GM23248 (cell line): ENCODE measurements at regions not wholly inside any gene's neighbourhood (a gene's known extent, or its start where the extent isn't known, plus 50 kb on each side); places are given as distances from the start of the nearest gene placed in this dataset.

Experiments
- DNase-seq: peaks from one replicate; pipeline ENCODE4 v3.0.0-alpha.2; 2015
- H2AFZ ChIP-seq: fragments of 200-600 bp; sonication (generic); 2 replicates; pipeline ENCODE4 v1.6.1; 2016; ENCODE audit warnings: antibody characterized with exemption
- H3F3A ChIP-seq: fragments of 200-600 bp; sonication (generic); 2 replicates; pipeline ENCODE4 v1.6.1; 2016; ENCODE audit warnings: mild to moderate bottlenecking, antibody characterized with exemption, mixed run types; ENCODE audit not compliant: insufficient read depth
- H3K27ac ChIP-seq: fragments of 200-600 bp; sonication (generic); 2 replicates; pipeline ENCODE4 v1.5.1; 2016; ENCODE audit warnings: mild to moderate bottlenecking
- H3K27me3 ChIP-seq: fragments of 200-600 bp; sonication (generic); replicated peaks from 2 replicates; pipeline ENCODE4 v1.6.1; 2016; ENCODE audit warnings: mild to moderate bottlenecking; ENCODE audit not compliant: insufficient read depth
- H3K36me3 ChIP-seq: fragments of 200-600 bp; sonication (generic); 2 replicates; pipeline ENCODE4 v1.6.1; 2016; ENCODE audit warnings: low read depth, mild to moderate bottlenecking
- H3K4me1 ChIP-seq: fragments of 200-600 bp; sonication (generic); 2 replicates; pipeline ENCODE4 v1.6.1; 2016; ENCODE audit warnings: mild to moderate bottlenecking; ENCODE audit not compliant: insufficient read depth
- H3K4me2 ChIP-seq: fragments of 200-600 bp; sonication (generic); one replicate; pipeline ENCODE4 v1.6.1; 2016; ENCODE audit warnings: mild to moderate bottlenecking; ENCODE audit not compliant: unreplicated experiment
- H3K4me3 ChIP-seq: fragments of 200-600 bp; sonication (generic); 2 replicates; pipeline ENCODE4 v1.5.1; 2016; ENCODE audit warnings: mild to moderate bottlenecking
- H3K79me2 ChIP-seq: fragments of 200-600 bp; sonication (generic); 2 replicates; pipeline ENCODE4 v1.6.1; 2016; ENCODE audit warnings: mild to moderate bottlenecking; ENCODE audit not compliant: insufficient read depth
- H3K9ac ChIP-seq: fragments of 200-600 bp; sonication (generic); 2 replicates; pipeline ENCODE4 v1.6.1; 2016; ENCODE audit warnings: mild to moderate bottlenecking
- H3K9me2 ChIP-seq: fragments of 200-600 bp; sonication (generic); 2 replicates; pipeline ENCODE4 v1.6.1; 2016; ENCODE audit warnings: mixed run types, mild to moderate bottlenecking, moderate library complexity; ENCODE audit not compliant: insufficient read depth
- H3K9me3 ChIP-seq: fragments of 200-600 bp; sonication (generic); one replicate; pipeline ENCODE4 v1.6.1; 2017; ENCODE audit warnings: low read depth
- H4K20me1 ChIP-seq: fragments of 200-600 bp; sonication (generic); 2 replicates; pipeline ENCODE4 v1.6.0; 2016; ENCODE audit not compliant: insufficient read depth
- EZH2 ChIP-seq: fragments of 200-600 bp; sonication (generic); IDR thresholded peaks from 2 replicates; pipeline ENCODE4 v1.6.1; 2018; ENCODE audit warnings: antibody characterized with exemption, mild to moderate bottlenecking; ENCODE audit not compliant: insufficient read depth, poor library complexity, severe bottlenecking
- EZH2phosphoT487 ChIP-seq: fragments of 200-600 bp; sonication (generic); IDR thresholded peaks from 2 replicates; pipeline ENCODE4 v1.6.1; 2018; ENCODE audit warnings: antibody characterized with exemption, moderate library complexity, mild to moderate bottlenecking, low read depth; ENCODE audit not compliant: insufficient read depth
- WGBS, 2 experiments: methylation state at CpG; one replicate each; pipeline ENCODE4 v1.1.6; 2015 to 2017; ENCODE audit warnings: low lambda C conversion rate in 2 of 2, low coverage in 1 of 2; ENCODE audit errors: missing lambda C conversion rate in 2 of 2; 5-methylcytosine and 5-hydroxymethylcytosine counted together
- in situ Hi-C: fragments of 300-500 bp; cut with MboI; formaldehyde crosslinking; loops from 2 replicates; pipeline ENCODE4 v1.15.0; 2020

- H3K79me2 ChIP-seq, result no peaks in the 10 kb centered on the region
- H3K27ac ChIP-seq, result no peak overlapping the region
- no peak overlapping the region for H3K4me3 ChIP-seq
- H3K9ac ChIP-seq, result no peak overlapping the region
- no peaks in the 10 kb centered on the region for H3K9me3 ChIP-seq
- H3F3A ChIP-seq, result no peaks in the 10 kb centered on the region
- H2AFZ ChIP-seq, result no peak overlapping the region
- no peak overlapping the region for H3K4me2 ChIP-seq
- H4K20me1 ChIP-seq, result no peaks in the 10 kb centered on the region
- no peak for TF ChIP-seq EZH2
- no peak for TF ChIP-seq EZH2phosphoT487
- in situ Hi-C loops, result no loop called here
- H3K36me3 ChIP-seq, result no peaks in the 10 kb centered on the region
- H3K27me3 ChIP-seq, result 0 out of 2 replicates have a peak, but pooled peaks cover 8% of the 10 kb centered on the region
- H3K9me2 ChIP-seq, result no peaks in the 10 kb centered on the region
- 91 to 93% methylated on average over 3 of the region's 3 CpGs for WGBS, 2 experiments
- DNase-seq, result no peak
- no peaks in the 10 kb centered on the region for H3K4me1 ChIP-seq
Measured at GRCh38 chr1:229030630-229031029, 240.3 kb upstream of the RAB4A start.

- Histone ChIP-seq H4K20me1 (no peaks in the 10 kb centered on the region), H3K79me2 (no peaks in the 10 kb centered on the region), H3K4me1 (no peaks in the 10 kb centered on the region), H3K9me3 (no peaks in the 10 kb centered on the region), H3F3A (no peaks in the 10 kb centered on the region), H3K27ac (no peak overlapping the region), H3K27me3 (0 out of 2 replicates have a peak, but pooled peaks cover 8% of the 10 kb centered on the region), H3K9ac (no peak overlapping the region), H3K36me3 (no peaks in the 10 kb centered on the region), H2AFZ (no peak overlapping the region), H3K4me3 (no peak overlapping the region), H3K4me2 (no peak overlapping the region), H3K9me2 (no peaks in the 10 kb centered on the region)
- in situ Hi-C loops, result no loop called here
- 84 to 89% methylated on average over 10 of the region's 10 CpGs for WGBS, 2 experiments
- no peak for TF ChIP-seq EZH2
- no peak for DNase-seq
Measured at GRCh38 chr1:229031061-229031460, 239.8 kb upstream of the RAB4A start.

- H3K9me2 ChIP-seq, result no peaks in the 10 kb centered on the region
- no peak overlapping the region for H3K4me2 ChIP-seq
- no peaks in the 10 kb centered on the region for H3K36me3 ChIP-seq
- H3K9me3 ChIP-seq, result no peaks in the 10 kb centered on the region
- TF ChIP-seq EZH2 (no peak), EZH2phosphoT487 (no peak)
- DNase-seq, result no peak
- no peak overlapping the region for H3K27ac ChIP-seq
- 0 out of 2 replicates have a peak, but pooled peaks cover 8% of the 10 kb centered on the region for H3K27me3 ChIP-seq
- no peak overlapping the region for H3K4me3 ChIP-seq
- H3K79me2 ChIP-seq, result no peaks in the 10 kb centered on the region
- no peak overlapping the region for H3K9ac ChIP-seq
- H3F3A ChIP-seq, result no peaks in the 10 kb centered on the region
- H2AFZ ChIP-seq, result no peak overlapping the region
- H4K20me1 ChIP-seq, result no peaks in the 10 kb centered on the region
- in situ Hi-C loops, result no loop called here
- H3K4me1 ChIP-seq, result no peaks in the 10 kb centered on the region
- WGBS, 2 experiments, result 82 to 86% methylated on average over 10 to 12 of the region's 12 CpGs
Measured at GRCh38 chr1:229031481-229032341, 239.2 kb upstream of the RAB4A start.

GRCh38 chr1:229032375-229032774, 238.5 kb upstream of the RAB4A start:
- WGBS, 2 experiments, result 21 to 60% methylated on average over 1 of the region's 1 CpG

More at GRCh38 chr1:229032375-229032774, 238.5 kb upstream of the RAB4A start:
- H3K27me3 ChIP-seq, result 0 out of 2 replicates have a peak, but pooled peaks cover 8% of the 10 kb centered on the region
- no peak overlapping the region for H3K9ac ChIP-seq
- no peaks in the 10 kb centered on the region for H3K4me1 ChIP-seq
- H2AFZ ChIP-seq, result no peak overlapping the region
- H3K79me2 ChIP-seq, result no peaks in the 10 kb centered on the region
- no peaks in the 10 kb centered on the region for H3K9me2 ChIP-seq
- H3K36me3 ChIP-seq, result no peaks in the 10 kb centered on the region
- no peak for TF ChIP-seq EZH2
- no peak for TF ChIP-seq EZH2phosphoT487
- no peak overlapping the region for H3K4me2 ChIP-seq
- H4K20me1 ChIP-seq, result no peaks in the 10 kb centered on the region
- H3K27ac ChIP-seq, result no peak overlapping the region
- in situ Hi-C loops, result no loop called here
- H3K4me3 ChIP-seq, result no peak overlapping the region
- peak; percentile 11 for DNase-seq
- H3K9me3 ChIP-seq, result no peaks in the 10 kb centered on the region
- H3F3A ChIP-seq, result no peaks in the 10 kb centered on the region
